GM12878 (cell line): ENCODE measurements at regions not wholly inside any gene's neighbourhood (a gene's known extent, or its start where the extent isn't known, plus 50 kb on each side); places are given as distances from the start of the nearest gene placed in this dataset.

Source experiments
- ATAC-seq: fragments of 200-7000 bp; cut with Tn5 transposase; 3 replicates; pipeline ENCODE4 v1.9.1; 2020; ENCODE audit warnings: mild to moderate bottlenecking, moderate library complexity
- BruUV-seq: library from RNA; stranded (reverse); fragments of 400-500 nt; replicated peaks from 2 replicates; lab custom pipeline; 2021; lab: Mats Ljungman, UMichigan
- CTCF ChIA-PET: fragments of 300-600 bp; sonication (Branson Sonifier 250); formaldehyde crosslinking; extraction: SDS; loops from one replicate; lab custom pipeline; 2021; ENCODE audit warnings: inconsistent platforms; lab: Yijun Ruan, JAX
- POLR2A ChIA-PET: fragments of 350-600 bp; formaldehyde crosslinking; extraction: SDS; loops from one replicate; lab custom pipeline; 2021; ENCODE audit warnings: inconsistent platforms; lab: Charles Lee
- RAD21 ChIA-PET: fragments of 300-600 bp; sonication (Branson Sonifier 250); formaldehyde crosslinking; loops from one replicate; lab custom pipeline; 2023; ENCODE audit warnings: antibody characterized with exemption; ENCODE audit not compliant: unreplicated experiment; lab: Charles Lee
- SMC1A ChIA-PET: fragments of 300-600 bp; sonication (Branson Sonifier 250); formaldehyde crosslinking; loops from one replicate; lab custom pipeline; 2023; ENCODE audit not compliant: unreplicated experiment, uncharacterized antibody; lab: Charles Lee
- DNase-seq: peaks from one replicate; pipeline ENCODE4 v3.0.0-alpha.2; 2011; ENCODE audit warnings: low read depth, low spot score
- FAIRE-seq: peaks from 3 replicates; lab custom pipeline; 2011; peaks lifted over from hg19 to GRCh38; lab: Jason Lieb, UNC
- H2AFZ ChIP-seq: 2 replicates; pipeline ENCODE4 v1.6.0; 2011; ENCODE audit warnings: low read depth, low read length, control low read depth; ENCODE audit not compliant: control insufficient read depth
- H3K27ac ChIP-seq: 2 replicates; pipeline ENCODE4 v1.5.1; 2011; ENCODE audit warnings: control low read depth; ENCODE audit not compliant: control insufficient read depth, insufficient read depth
- H3K27me3 ChIP-seq, 2 experiments: replicated peaks in 1 of 2; 2 replicates each; pipeline versions ENCODE4 v1.6.0 to v1.6.1; 2011; ENCODE audit warnings: low read length in 1 of 2; ENCODE audit not compliant: control insufficient read depth in 2 of 2, insufficient read depth in 2 of 2
- H3K36me3 ChIP-seq, 2 experiments: 2 replicates each; pipeline ENCODE4 v1.5.1; 2011; ENCODE audit warnings: low read length in 1 of 2; ENCODE audit not compliant: control insufficient read depth in 2 of 2, insufficient read depth in 2 of 2
- H3K4me1 ChIP-seq: 2 replicates; pipeline ENCODE4 v1.6.1; 2011; ENCODE audit warnings: mild to moderate bottlenecking, low read length, moderate library complexity, mixed read lengths; ENCODE audit not compliant: control insufficient read depth, insufficient read depth
- H3K4me2 ChIP-seq: 2 replicates; pipeline ENCODE4 v1.6.0; 2011; ENCODE audit warnings: control low read depth; ENCODE audit not compliant: control insufficient read depth, insufficient read depth
- H3K4me3 ChIP-seq: fragments of 200-600 bp; sonication (generic); 2 replicates; pipeline ENCODE4 v1.5.1; 2016
- H3K79me2 ChIP-seq: 2 replicates; pipeline ENCODE4 v1.6.0; 2011; ENCODE audit warnings: low read length; ENCODE audit not compliant: control insufficient read depth, insufficient read depth
- H3K9ac ChIP-seq: 2 replicates; pipeline ENCODE4 v1.8.0; 2011; ENCODE audit warnings: low read length, control low read depth, mixed read lengths; ENCODE audit not compliant: control insufficient read depth, insufficient read depth
- H3K9me3 ChIP-seq: replicated peaks from 3 replicates; pipeline ENCODE4 v1.5.1; 2011; ENCODE audit warnings: mild to moderate bottlenecking, low read length; ENCODE audit not compliant: control insufficient read depth, insufficient read depth
- H4K20me1 ChIP-seq: 2 replicates; pipeline ENCODE4 v1.6.0; 2011; ENCODE audit not compliant: control insufficient read depth, insufficient read depth
- CBX5 ChIP-seq: sonication (generic); IDR thresholded peaks from 2 replicates; pipeline ENCODE4 v1.6.1; 2016; ENCODE audit warnings: low read depth, moderate library complexity, mild to moderate bottlenecking, inconsistent platforms
- CEBPB ChIP-seq, 2 experiments: fragments of 150-350 bp in 1 of 2; IDR thresholded peaks; 2 replicates each; pipeline ENCODE4 v1.6.1; 2012 to 2014; ENCODE audit warnings: low read depth in 2 of 2, low read length in 2 of 2, borderline replicate concordance in 1 of 2, inconsistent platforms in 1 of 2
- CHD2 ChIP-seq: IDR thresholded peaks from 2 replicates; pipeline ENCODE4 v1.6.1; 2011; ENCODE audit warnings: low read depth, low read length, improper control_type of control experiment, borderline replicate concordance
- MXI1 ChIP-seq: fragments of 150-350 bp; IDR thresholded peaks from 2 replicates; pipeline ENCODE4 v1.6.1; 2011; ENCODE audit warnings: low read depth, mild to moderate bottlenecking, inconsistent platforms, low read length, improper control_type of control experiment
- RUNX3 ChIP-seq: IDR thresholded peaks from 2 replicates; pipeline ENCODE4 v1.6.1; 2012; ENCODE audit warnings: low read length, inconsistent platforms
- SMAD1 ChIP-seq: fragments of 450-650 bp; IDR thresholded peaks from 2 replicates; pipeline ENCODE4 v1.6.1; 2018; ENCODE audit warnings: mild to moderate bottlenecking, low read depth; ENCODE audit not compliant: partially characterized antibody
- SPI1 ChIP-seq: IDR thresholded peaks from 2 replicates; pipeline ENCODE4 v1.6.1; 2011; ENCODE audit warnings: low read depth, mild to moderate bottlenecking, low read length, moderate library complexity, borderline replicate concordance; ENCODE audit not compliant: insufficient read depth
- ZNF24 ChIP-seq: fragments of 450-650 bp; IDR thresholded peaks from 2 replicates; pipeline ENCODE4 v1.6.1; 2017; ENCODE audit warnings: antibody characterized with exemption, mild to moderate bottlenecking
- WGBS: methylation state at CpG from one replicate; pipeline ENCODE4 v1.1.6; 2016; ENCODE audit warnings: low lambda C conversion rate; ENCODE audit not compliant: insufficient replicate concordance, insufficient coverage; ENCODE audit errors: missing lambda C conversion rate; 5-methylcytosine and 5-hydroxymethylcytosine counted together
- in situ Hi-C: fragments of 300-500 bp; cut with MboI; formaldehyde crosslinking; loops from 9 replicates; pipeline ENCODE4 v1.14.3; 2018; ENCODE audit warnings: mixed read lengths
- intact Hi-C: fragments of 100-400 bp; cut with micrococcal nuclease; formaldehyde crosslinking; loops from one replicate; pipeline ENCODE4 v1.14.2; 2022; ENCODE audit not compliant: unreplicated experiment
- TF ChIP-seq, protein P1 (sequence below): IDR thresholded peaks from 2 replicates; pipeline ENCODE4 v1.6.1; 2011; ENCODE audit warnings: low read depth, mild to moderate bottlenecking, low read length, moderate library complexity, borderline replicate concordance; ENCODE audit errors: extremely low read depth
- TF ChIP-seq, protein P2 (sequence below): fragments of 450-650 bp; IDR thresholded peaks from 2 replicates; pipeline ENCODE4 v1.6.1; 2018; ENCODE audit warnings: mild to moderate bottlenecking, low read depth, moderate library complexity; ENCODE audit not compliant: partially characterized antibody
- TF ChIP-seq, protein P3 (sequence below): fragments of 450-650 bp; IDR thresholded peaks from 2 replicates; pipeline ENCODE4 v1.6.1; 2017; ENCODE audit warnings: mild to moderate bottlenecking

DNA sequence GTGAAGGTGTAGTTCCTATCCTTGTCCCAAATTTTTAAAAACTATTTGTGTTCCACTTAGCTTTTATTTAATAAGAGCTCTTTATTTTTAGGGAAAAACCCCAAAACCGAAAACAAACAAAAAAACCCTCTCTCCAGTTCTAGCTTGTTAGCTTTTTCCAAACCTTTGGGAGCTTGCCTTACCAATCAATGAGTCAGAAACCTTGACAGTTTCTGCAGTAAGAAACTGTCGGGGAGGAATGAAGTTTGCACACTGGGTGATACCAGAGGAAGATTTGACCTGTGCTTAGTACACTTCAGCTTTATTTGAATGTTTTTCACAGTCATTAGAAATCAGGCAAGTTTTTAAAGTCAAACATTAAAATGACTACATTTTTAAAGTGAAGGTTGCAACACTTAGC is 105.0 kb downstream of the FAT3 start:
- ChIA-PET SMC1A (interaction anchor here (0.7 kb wide), 1 partner anchor 55 kb away, joined by 4 read pairs; no protein-coding TSS in a partner anchor), CTCF (interaction anchor here (1.0 kb wide), 1 partner anchor 12 kb away, joined by 5 read pairs; no protein-coding TSS in a partner anchor), POLR2A (no interaction called here), RAD21 (no interaction called here)
- H4K20me1 ChIP-seq = no peaks in the 10 kb centered on the region
- H3K9ac ChIP-seq = no peak overlapping the region
- no peaks in the 10 kb centered on the region for H3K36me3 ChIP-seq
- H3K9me3 ChIP-seq = no peaks in the 10 kb centered on the region
- no peak overlapping the region for H3K4me3 ChIP-seq
- no peaks in the 10 kb centered on the region for H3K27me3 ChIP-seq
- DNase-seq (no peak), ATAC-seq (no peak), FAIRE-seq (no peak)
- H3K27ac ChIP-seq = no peak overlapping the region
- no peak overlapping the region for H2AFZ ChIP-seq
- H3K4me2 ChIP-seq = no peak overlapping the region
- in situ Hi-C loops = no loop called here
- no peak for TF ChIP-seq MXI1
- 32% methylated on average over 1 of the region's 2 CpGs for WGBS
- H3K4me1 ChIP-seq = no peaks in the 10 kb centered on the region
- intact Hi-C loops = no loop called here
- no peaks in the 10 kb centered on the region for H3K79me2 ChIP-seq
- BruUV-seq = no TSS peak

DNA sequence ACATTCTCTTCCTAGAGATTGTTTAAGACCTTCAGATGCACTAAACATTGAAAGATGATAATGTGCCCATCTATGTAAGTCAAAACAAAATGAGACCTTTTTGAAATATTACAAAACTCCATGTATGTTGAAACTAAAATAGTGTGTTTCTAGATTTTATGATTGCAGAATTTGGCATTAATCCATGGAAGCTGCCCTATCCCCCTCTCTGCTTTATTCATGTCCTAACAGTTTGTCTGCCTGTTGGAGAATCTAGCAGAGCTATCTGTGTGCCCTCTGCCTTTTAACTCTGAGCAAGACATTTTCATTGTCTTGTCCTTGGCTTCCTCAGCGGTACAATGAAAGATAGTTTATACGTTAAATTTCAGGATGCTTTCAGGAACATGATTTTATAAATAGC is 105.5 kb downstream of the FAT3 start:
- Histone ChIP-seq H4K20me1 (no peaks in the 10 kb centered on the region), H3K27ac (no peak overlapping the region), H3K9me3 (no peaks in the 10 kb centered on the region), H3K4me3 (no peak overlapping the region), H3K4me2 (no peak overlapping the region), H3K36me3 (no peaks in the 10 kb centered on the region), H3K4me1 (no peaks in the 10 kb centered on the region), H2AFZ (no peak overlapping the region), H3K27me3 (no peaks in the 10 kb centered on the region), H3K79me2 (no peaks in the 10 kb centered on the region), H3K9ac (no peak overlapping the region)
- WGBS = 91% methylated on average over 2 of the region's 2 CpGs
- no peak for ATAC-seq
- in situ Hi-C loops (no loop called here), intact Hi-C loops (no loop called here)
- RAD21 ChIA-PET = no interaction called here
- SMC1A ChIA-PET = interaction anchor here (0.7 kb wide), 1 partner anchor 56 kb away, joined by 4 read pairs; no protein-coding TSS in a partner anchor
- FAIRE-seq = no peak
- CTCF ChIA-PET = interaction anchor here (0.8 to 1.0 kb wide), 2 partner anchors 11 kb away, joined by 3 to 5 read pairs; no protein-coding TSS in a partner anchor
- no TSS peak for BruUV-seq
- POLR2A ChIA-PET = no interaction called here
- DNase-seq = no peak
- TF ChIP-seq ZNF24 (no peak), CEBPB (IDR thresholded peaks at IDR 0.05; ENCODE audit: borderline replicate concordance in 1 of 2, low read depth in 2 of 2, low read length in 2 of 2) (no peak), CBX5 (no peak), CHD2 (no peak), SMAD1 (no peak), RUNX3 (no peak), SPI1 (no peak)
- TF ChIP-seq, protein P1, sequence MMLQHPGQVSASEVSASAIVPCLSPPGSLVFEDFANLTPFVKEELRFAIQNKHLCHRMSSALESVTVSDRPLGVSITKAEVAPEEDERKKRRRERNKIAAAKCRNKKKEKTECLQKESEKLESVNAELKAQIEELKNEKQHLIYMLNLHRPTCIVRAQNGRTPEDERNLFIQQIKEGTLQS = no peak
- TF ChIP-seq, protein P2, sequence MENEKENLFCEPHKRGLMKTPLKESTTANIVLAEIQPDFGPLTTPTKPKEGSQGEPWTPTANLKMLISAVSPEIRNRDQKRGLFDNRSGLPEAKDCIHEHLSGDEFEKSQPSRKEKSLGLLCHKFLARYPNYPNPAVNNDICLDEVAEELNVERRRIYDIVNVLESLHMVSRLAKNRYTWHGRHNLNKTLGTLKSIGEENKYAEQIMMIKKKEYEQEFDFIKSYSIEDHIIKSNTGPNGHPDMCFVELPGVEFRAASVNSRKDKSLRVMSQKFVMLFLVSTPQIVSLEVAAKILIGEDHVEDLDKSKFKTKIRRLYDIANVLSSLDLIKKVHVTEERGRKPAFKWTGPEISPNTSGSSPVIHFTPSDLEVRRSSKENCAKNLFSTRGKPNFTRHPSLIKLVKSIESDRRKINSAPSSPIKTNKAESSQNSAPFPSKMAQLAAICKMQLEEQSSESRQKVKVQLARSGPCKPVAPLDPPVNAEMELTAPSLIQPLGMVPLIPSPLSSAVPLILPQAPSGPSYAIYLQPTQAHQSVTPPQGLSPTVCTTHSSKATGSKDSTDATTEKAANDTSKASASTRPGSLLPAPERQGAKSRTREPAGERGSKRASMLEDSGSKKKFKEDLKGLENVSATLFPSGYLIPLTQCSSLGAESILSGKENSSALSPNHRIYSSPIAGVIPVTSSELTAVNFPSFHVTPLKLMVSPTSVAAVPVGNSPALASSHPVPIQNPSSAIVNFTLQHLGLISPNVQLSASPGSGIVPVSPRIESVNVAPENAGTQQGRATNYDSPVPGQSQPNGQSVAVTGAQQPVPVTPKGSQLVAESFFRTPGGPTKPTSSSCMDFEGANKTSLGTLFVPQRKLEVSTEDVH = no peak
- TF ChIP-seq, protein P3, sequence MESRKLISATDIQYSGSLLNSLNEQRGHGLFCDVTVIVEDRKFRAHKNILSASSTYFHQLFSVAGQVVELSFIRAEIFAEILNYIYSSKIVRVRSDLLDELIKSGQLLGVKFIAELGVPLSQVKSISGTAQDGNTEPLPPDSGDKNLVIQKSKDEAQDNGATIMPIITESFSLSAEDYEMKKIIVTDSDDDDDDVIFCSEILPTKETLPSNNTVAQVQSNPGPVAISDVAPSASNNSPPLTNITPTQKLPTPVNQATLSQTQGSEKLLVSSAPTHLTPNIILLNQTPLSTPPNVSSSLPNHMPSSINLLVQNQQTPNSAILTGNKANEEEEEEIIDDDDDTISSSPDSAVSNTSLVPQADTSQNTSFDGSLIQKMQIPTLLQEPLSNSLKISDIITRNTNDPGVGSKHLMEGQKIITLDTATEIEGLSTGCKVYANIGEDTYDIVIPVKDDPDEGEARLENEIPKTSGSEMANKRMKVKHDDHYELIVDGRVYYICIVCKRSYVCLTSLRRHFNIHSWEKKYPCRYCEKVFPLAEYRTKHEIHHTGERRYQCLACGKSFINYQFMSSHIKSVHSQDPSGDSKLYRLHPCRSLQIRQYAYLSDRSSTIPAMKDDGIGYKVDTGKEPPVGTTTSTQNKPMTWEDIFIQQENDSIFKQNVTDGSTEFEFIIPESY = no peak
